SK-N-SH (cell line): ENCODE measurements at regions not wholly inside any gene's neighbourhood (a gene's known extent, or its start where the extent isn't known, plus 50 kb on each side); places are given as distances from the start of the nearest gene placed in this dataset.

ENCODE experiments used
- CTCF ChIP-seq: fragments of 200-600 bp; sonication (generic); IDR thresholded peaks from 2 replicates; pipeline ENCODE4 v1.6.1; 2017; ENCODE audit warnings: antibody characterized with exemption, mild to moderate bottlenecking, moderate library complexity
- NRF1 ChIP-seq: IDR thresholded peaks from 2 replicates; pipeline ENCODE4 v1.6.1; 2012; ENCODE audit warnings: low read depth, mild to moderate bottlenecking, low read length
- POLR2AphosphoS5 ChIP-seq: IDR thresholded peaks from 2 replicates; pipeline ENCODE4 v1.6.1; 2012; ENCODE audit warnings: low read depth, low read length

- TF ChIP-seq POLR2AphosphoS5 = no peak
- TF ChIP-seq NRF1 = no peak
- TF ChIP-seq CTCF = no peak
Observed at GRCh38 chr10:8544057-8544380, 489.5 kb downstream of the GATA3 start.
